ENCODE measurements at regions not wholly inside any gene's neighbourhood (a gene's known extent, or its start where the extent isn't known, plus 50 kb on each side); places are given as distances from the start of the nearest gene placed in this dataset.

DNA sequence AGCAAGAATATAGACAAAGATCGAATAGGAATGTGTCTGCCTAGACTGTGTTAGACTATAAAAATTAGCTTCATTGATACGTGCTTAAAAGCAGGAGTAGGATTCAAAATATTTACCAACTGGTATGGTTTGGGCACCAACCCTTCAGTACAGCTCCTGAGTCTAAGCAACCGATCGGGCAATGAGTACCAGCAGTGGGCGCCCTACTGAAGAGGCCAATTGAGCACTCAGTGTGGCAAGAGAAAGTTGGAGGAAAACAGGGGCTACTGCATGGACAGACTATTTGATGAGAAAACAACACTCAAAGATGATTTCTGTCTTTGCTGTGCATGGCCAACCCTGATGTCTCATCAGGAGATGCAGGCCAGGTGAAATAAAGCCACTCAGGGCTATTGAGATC lies 176.0 kb upstream of the NWD2 start:
- no peak for DNase-seq (ENCODE audit: low read depth in 2 of 2)
- H3K4me3 ChIP-seq (replicated peaks in 1 of 2; ENCODE audit: low read depth in 2 of 2, low read length in 2 of 2) = no peak overlapping the region
- no peak for TF ChIP-seq CTCF (IDR thresholded peaks at IDR 0.05; ENCODE audit: low read depth, low read length)

- H3K4me3 ChIP-seq (replicated peaks in 1 of 2; ENCODE audit: low read depth in 2 of 2, low read length in 2 of 2) = no peak overlapping the region
- TF ChIP-seq CTCF (IDR thresholded peaks at IDR 0.05; ENCODE audit: low read depth, low read length) = no peak
- no peak for DNase-seq (ENCODE audit: low read depth in 2 of 2)
Observed at GRCh38 chr4:37070041-37070440, 174.5 kb upstream of the NWD2 start.

DNA sequence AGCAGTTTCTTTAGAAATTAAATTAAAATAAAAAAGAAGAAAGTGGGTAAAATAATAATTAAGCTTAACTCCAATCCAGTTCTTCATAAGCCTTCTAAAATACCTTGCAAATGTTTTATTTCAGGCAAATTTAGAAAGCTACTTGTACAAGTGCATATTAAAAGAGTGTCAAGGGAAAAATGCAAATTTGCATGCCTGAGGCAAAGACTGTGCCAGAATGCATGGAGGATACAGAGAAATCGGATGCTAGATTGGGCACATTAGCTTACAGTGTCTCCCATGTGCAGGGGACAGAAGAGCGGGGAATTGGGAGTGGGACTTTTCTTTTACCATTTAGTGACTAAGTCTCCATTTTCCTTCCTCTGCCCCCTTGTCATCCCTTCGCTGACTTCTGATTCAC lies 173.0 kb upstream of the NWD2 start:
- no peak overlapping the region for H3K4me3 ChIP-seq (replicated peaks in 1 of 2; ENCODE audit: low read depth in 2 of 2, low read length in 2 of 2)
- no peak for TF ChIP-seq CTCF (IDR thresholded peaks at IDR 0.05; ENCODE audit: low read depth, low read length)
- no peak for DNase-seq (ENCODE audit: low read depth in 2 of 2)

GRCh38 chr4:37073226-37073840 lies 171.2 kb upstream of the NWD2 start:
- H3K4me3 ChIP-seq (replicated peaks in 1 of 2; ENCODE audit: low read depth in 2 of 2, low read length in 2 of 2) = no peak overlapping the region
- TF ChIP-seq CTCF (IDR thresholded peaks at IDR 0.05; ENCODE audit: low read depth, low read length) = no peak
- no peak for DNase-seq (ENCODE audit: low read depth in 2 of 2)

- DNase-seq (ENCODE audit: low read depth in 2 of 2) = no peak
- TF ChIP-seq CTCF (IDR thresholded peaks at IDR 0.05; ENCODE audit: low read depth, low read length) = no peak
Observed at GRCh38 chr4:37082912-37083311, 161.6 kb upstream of the NWD2 start.

GRCh38 chr4:37095925-37096324 lies 148.6 kb upstream of the NWD2 start:
- no peak for TF ChIP-seq CTCF (IDR thresholded peaks at IDR 0.05; ENCODE audit: low read depth, low read length)
- no peak overlapping the region for H3K4me3 ChIP-seq (replicated peaks in 1 of 2; ENCODE audit: low read depth in 2 of 2, low read length in 2 of 2)
- no peak for DNase-seq (ENCODE audit: low read depth in 2 of 2)

More at GRCh38 chr4:37082912-37083311, 161.6 kb upstream of the NWD2 start:
- no peak overlapping the region for H3K4me3 ChIP-seq (replicated peaks in 1 of 2; ENCODE audit: low read depth in 2 of 2, low read length in 2 of 2)

DNA sequence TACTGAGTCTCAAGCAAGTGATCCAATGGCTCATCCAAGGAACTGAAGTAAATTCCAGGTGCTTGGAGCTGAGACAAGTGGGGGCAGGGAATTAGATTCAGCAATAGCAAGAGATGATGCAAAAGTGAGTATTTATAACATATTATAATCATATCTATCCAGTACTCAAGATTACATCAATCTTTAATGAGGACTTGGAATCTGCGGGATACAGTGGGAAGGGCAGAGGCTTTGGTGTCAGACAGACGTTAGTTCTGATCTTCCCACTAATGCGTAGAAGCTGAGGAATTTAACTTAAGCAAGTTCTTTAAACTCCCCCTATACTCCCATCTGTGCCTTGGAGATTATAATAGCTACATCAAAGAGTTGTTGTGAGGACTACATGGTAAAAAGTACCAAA lies 143.4 kb upstream of the NWD2 start:
- H3K4me3 ChIP-seq (replicated peaks in 1 of 2; ENCODE audit: low read depth in 2 of 2, low read length in 2 of 2) = no peak overlapping the region
- no peak for TF ChIP-seq CTCF (IDR thresholded peaks at IDR 0.05; ENCODE audit: low read depth, low read length)
- no peak for DNase-seq (ENCODE audit: low read depth in 2 of 2)
